GM21786 (cell line): ENCODE measurements at regions not wholly inside any gene's neighbourhood (a gene's known extent, or its start where the extent isn't known, plus 50 kb on each side); places are given as distances from the start of the nearest gene placed in this dataset.
"Not testable (repeated sequence)": the region's sequence is repeated elsewhere in the genome, so short reads cannot be mapped to it uniquely, and the experiment has no call there.

Experiments
- ATAC-seq: cut with Tn5 transposase; IDR thresholded peaks from one replicate; pipeline ENCODE4 v1.9.1; 2021; ENCODE audit not compliant: unreplicated experiment

DNA sequence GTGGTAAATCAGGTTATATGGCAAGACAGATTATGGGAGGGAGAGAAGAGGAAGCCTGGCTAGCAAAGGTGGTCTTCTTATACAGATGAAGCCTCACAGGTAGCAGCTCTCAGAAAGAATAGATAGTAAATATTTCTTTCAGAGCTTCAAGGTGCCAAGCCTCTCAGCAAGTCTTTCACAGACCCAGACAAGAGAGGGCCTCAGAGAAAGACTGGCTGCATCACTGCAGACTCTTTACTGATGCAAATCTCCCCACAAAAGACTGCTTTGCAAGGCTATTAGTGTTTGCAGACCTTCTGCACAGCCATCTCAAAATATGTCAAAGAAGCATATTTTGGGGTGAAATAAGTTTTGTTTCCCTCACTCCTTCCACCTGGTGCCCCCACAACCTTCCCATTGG lies 372.4 kb upstream of the RND3 start:
- ATAC-seq = no peak

DNA sequence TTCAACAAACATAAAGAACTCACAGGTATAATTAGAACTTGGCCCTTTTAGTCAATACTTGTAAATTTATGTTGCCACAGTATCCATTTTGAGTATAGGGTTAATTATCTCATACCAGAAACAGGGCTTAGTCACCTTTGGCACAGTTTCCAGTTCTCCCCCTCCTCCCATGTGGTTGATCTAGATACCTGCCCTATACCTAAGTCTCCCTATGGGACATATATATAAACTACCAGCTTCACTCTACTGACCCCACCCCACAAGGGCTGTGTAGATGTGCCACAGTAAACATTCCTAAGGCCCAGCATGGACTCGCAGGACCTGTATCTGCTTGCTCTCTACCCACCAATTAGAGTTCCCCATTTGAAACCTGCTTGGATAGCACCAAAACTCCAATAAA lies 371.7 kb upstream of the RND3 start:
- no peak for ATAC-seq

DNA sequence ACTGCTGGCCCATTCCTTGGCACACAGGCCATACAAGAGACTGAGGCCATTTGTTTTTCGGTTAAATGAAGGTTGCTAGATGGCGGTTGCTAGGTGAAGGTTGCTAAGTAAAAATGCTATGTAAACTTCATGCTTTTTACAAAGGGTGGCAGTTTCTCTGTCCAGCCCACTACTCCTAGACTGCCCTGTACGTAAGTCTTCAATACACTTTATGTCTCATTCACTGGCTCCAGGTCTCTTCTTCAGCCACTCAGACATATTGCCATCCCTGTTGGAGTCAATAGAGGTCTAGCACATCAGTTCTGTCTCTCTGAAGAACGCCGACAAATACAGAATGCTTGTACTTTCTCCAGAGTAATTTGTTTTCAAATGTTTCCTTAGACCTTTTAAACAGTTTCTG lies 370.9 kb upstream of the RND3 start:
- ATAC-seq = no peak

DNA sequence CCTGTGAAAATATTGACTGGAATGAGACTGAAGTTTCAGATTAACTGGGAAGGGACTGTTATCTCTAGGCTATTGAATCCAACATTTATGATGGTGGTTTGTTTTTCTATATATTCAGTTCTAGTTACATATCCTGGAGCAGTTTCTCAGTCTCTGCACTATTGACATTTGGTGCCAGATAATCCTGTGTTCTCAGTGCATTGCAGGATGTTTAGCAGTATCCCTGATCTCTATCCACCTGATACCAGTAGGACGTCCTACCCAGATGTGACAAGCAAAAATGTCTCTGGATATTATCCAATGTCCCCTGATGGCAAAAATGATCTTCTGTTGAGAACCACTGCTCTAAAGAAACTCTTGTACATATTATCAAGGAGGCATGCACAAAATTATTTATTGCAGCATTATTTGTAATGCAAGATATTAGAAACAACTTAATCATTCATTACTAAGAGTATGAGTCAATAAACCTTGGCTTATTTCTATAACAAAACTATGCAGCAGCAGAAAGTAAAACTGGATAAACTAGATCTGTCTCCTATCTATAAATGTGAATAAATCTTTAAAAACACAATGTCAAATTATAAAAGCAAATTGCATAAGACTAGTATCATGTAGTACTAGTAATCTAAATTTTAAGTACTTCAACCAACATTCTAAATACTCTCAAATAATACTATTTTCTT lies 369.3 kb upstream of the RND3 start:
- no peak for ATAC-seq

DNA sequence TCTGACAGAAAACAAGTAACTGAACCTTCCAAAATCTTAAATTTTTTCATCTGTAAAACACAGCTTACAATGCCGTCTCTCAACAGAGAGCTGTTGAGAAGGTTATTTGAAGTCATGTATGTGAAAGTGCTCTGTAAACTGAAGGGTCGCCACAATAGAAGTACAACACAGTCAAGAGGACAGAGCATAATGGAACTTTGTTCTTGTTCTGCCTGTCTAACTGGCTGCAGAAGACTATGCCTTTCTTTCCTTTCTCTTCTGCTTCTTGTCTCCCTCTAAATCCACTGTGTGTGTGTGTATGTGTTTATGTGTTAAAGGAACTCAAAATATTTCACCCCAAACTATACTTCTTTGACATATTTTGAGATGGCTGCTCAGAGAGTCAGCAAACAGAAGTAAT lies 365.8 kb upstream of the RND3 start:
- ATAC-seq = no peak

DNA sequence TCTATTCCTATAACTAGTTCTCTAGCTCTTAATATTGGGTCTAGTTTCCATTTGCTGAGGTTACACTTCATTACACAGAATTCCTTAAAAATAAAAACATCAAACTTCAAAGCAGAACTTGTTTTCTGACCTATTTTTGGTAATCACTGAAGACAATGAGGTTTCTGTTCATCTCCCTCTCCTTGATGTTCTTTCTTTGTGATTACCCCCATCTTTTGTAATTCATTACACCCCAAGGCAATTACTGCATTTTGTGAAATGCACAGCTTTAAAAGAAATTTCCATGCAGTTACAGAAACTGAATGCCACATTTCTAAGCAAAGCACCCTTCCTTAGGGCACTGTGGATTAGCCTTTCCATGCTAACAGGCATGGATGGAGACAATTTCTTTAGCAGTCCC lies 363.2 kb upstream of the RND3 start:
- ATAC-seq = no peak

DNA sequence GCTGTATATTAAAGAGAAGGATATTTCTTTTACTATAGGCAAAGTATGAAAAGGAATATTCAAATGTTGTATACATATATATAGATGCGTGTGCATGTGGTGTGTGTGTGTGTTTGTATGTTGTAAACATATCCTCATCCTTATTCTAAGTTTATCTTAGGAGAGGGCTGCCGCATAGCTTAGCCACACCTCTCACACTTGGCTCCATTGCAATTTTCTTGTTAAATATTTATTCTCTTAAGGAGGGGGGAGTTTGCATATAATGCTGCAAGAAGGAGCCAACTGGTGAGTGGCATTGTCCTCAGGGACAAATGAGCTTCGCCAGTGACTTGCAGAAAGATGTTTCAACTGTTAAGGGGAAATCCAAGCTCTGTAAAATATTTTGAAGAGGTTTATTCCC lies 360.1 kb upstream of the RND3 start:
- ATAC-seq = no peak

DNA sequence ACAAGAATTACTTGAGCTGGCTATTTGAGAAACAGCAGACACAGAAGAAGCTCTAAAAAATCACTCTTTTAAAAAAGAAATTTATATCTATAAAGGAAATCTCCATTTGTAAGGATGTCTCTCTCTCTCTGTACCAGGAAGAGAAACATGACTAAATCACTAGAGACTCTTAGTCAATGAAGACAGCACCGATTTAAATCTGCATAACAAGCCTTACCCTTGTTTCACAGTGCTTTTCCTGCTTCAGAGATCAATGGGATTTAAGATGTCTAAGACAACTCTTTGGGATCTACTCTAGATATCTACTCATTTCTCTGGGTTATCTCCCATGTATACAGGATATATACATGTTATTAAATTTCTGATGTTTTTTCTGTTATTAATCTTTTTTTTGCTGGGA lies 359.2 kb upstream of the RND3 start:
- ATAC-seq = no peak

DNA sequence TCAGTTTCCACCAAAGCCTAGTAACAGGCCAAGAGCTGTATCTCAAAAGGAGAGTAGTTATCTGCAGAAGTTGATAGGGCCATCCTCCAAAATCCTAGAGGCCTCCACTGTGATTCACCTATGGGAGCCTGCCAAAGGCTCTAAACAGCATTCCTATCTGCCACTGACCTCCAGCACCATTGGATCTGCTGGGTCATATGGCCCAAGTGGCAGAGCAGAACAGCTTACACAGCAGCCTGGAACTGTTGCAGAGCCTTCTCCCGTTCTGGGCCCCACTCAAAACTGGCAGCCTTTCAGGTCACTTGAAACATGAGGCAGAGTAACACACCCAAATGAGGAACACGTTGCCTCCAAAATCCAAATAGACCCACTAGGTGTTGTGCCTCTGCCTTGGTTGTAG lies 345.2 kb upstream of the RND3 start:
- ATAC-seq = no peak

DNA sequence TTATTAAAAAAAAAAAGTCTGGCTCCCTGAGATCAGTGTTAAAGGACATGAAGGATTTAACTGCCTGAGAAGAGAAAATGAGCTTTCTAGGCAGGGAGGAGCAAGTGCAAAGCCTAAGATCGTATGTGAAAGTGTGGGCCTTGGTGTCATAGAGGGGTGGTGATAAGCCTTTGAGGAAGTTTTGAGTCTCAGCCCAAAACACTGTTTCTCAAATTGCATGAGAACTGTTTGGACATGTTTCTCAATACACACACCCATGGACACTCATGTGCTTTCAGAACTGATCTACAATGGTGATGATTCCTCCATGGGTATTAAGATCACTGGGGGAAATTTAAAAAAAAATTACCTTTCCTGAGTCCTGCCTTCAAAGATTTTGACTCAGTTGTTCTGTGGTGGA lies 336.7 kb upstream of the RND3 start:
- ATAC-seq = no peak

DNA sequence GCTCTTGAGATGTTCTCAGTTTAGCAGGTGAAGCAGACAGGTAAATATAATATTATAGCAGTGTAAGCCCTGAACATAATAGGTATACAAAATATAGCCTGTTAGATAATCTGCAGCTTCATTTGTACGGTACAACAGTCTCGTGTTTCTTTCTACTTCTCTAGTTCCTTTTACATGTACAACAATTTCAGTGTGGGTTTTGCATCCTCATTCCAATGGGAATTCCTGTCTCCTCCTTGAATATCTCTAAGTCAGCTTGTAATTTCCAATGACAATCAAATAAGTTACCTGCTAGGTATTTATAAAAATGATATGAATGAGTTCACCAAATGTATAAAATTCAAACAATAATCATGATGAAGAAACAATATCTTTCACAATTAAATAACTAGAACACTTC lies 330.0 kb upstream of the RND3 start:
- no peak for ATAC-seq

DNA sequence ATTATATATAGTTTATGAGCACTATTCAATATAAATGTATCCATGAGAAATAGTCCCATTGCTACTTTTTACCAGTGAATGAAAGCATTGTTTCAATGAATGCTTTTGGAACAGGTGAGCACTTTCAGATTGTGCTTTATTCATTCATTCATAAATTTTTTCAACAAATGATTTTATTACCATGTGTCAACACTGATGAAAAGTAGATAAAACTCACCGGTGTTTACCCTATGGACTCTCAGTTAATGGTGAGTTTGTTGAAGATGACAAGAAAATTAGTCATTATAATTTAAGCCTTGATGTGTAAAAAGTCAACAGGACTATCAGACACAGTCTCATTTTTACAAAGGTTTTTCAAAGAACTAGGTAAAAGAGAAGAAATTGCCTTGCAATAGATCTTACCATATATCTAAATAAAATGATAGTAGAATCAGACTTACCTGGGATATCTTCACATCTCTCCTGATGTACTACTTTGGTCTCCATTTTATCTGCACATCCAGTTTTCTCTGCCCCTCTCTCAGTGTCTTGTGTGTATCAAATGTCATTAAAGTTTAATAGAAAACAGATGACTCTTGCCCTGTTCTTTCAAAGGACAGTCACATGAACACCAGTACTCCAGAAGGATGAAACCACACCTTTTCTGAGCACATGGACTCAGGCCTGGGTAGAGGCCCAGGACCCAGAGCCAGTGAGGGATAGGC lies 325.3 kb upstream of the RND3 start:
- no peak for ATAC-seq

DNA sequence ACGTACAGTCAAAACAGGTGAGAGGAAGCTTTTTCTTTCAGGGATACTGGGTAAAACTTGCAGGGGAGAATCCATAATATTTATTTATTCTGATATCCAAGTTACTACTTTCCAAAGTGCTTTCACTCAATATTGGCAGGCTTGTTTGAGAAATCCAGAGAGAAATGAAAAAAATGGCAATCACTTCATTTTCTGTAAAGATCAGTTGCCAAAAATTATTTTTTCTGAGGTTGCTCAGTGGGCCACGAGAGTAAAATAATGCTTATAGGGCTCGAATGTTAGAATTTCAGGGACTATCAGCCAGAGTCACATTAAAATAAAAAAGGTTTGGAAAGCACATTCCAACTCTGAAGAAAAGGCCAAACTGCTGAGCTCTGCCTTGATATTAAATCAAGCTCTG lies 324.6 kb upstream of the RND3 start:
- ATAC-seq = no peak

DNA sequence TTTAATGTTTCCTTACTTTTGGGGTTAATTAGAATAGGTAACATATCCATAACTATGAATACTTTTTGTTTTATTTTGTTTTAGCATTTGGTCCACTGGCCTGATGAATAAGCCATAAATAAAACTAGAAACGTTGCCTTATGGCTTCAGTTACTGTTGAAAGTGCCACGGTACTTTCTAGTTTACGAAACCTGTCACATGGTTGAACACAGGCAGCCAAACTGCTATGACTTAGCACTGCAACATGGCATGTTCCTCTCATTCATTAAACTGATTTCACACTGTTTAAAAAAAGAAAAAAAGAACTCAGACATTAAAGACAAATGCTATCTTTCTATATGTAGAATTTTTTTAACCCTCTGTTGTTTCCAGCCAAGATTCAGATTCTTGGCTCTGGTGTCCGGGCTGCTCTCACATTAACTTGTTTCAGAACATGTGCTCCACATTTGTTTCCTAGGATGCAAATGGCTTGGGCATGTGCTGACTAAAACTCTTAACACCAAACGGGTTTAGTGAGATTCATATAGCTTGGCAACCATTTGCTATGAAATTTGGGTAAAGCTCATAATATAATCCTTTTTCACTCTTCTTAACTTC lies 323.9 kb upstream of the RND3 start:
- no peak for ATAC-seq

DNA sequence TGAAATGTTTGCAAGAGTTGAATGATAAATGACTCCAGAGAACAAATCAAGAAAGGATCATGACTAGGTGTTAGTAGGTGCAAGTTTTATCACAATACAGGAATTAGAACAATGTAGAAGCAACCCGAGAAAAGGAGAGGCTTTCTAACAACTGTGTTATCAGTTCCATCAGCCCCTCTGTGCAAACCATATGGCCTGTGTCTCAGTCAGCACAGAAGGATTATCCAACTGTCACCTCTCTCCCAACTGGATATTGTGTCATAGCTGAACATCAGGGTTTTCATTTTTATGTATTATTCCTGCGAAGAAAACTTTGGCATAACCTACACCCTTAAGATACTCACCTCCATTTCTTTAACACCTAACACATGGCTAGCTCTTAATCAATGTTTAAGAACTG lies 321.6 kb upstream of the RND3 start:
- ATAC-seq = no peak

DNA sequence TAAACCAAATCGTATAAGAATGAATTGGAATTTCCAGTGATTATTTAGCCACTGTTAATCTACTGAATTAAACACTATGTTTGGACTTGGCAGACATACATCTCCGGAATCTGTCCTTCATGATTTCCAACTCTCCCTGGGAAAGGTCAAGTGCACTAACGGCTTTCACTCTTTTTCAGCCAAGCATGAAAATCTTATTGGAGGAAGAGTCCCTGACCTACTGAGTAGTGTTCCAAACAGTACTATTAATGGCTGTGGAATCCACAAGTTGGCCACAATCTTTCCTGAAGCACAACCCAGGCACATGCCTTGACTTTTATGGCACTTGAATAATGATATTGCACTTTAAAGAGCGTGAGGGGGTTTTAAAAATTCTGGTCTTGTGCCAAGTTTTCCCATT lies 318.9 kb upstream of the RND3 start:
- ATAC-seq = no peak

DNA sequence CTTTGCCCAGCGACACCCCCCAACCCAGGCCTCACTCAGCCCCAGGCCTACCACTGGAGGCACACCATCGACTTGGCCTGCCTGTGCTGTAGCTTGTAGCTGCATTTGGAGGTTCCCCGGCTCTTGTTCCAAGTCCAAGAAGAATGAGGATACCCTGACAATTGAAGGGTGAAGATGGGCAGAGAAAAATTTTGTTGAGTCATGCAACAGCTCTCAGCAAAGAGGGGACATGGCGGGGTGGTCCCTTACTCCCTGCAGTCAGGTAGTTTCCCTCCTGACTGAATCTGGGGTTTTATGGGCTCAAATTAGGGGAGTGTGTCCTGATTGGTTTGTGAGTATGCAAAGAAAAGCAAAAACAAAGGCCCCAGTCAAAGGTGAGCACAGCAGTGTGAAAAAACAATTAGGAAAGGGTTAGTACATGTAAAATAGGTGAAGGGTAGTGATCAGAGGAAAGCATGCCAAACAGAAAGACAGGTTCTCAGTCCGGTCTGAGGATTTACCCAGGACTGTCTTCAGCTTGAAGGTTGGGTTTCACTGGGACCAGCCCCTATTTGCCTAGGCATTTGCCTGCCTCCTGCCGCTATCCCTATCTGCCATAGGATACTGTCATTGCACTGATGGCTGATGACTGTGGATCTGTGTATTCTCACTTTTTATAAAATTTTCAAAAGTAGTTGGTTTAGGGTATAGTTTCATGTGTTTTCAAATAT lies 316.4 kb upstream of the RND3 start:
- no peak for ATAC-seq

DNA sequence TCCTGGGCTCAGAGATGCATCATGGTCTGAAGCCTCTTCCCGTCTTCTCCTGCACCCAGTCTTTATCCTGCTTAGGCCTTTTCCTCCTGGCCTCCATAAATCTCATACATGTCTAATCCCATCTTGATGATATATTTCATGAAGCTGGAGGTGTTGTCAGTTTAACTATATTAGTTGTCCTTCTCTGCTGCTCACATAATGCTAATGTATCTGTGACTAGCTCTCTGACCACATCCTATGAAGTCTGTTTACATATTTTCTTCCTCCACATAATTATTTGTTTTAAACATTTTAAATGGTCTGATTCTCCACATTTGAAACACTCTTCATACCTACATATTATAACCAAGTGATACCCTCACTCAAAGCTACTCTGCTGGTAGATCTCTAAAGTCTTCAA lies 315.2 kb upstream of the RND3 start:
- ATAC-seq = no peak

DNA sequence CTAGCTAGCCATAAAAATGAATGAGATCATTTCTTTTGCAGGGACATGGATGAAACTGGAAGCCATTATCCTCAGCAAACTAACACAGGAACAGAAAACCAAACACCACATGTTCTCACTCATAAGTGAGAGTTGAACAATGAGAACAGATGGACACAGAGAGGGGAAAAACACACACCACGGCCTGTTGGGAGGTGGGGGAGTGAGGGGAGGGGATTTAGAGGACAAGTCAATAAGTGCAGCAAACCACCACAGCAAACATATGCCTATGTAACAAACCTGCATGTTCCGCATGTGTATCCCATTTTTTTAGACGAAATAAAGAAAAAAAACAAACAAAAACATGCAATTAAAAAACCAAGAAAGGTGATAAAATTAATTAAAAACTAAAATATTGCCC lies 308.8 kb upstream of the RND3 start:
- not testable (repeated sequence) for ATAC-seq

DNA sequence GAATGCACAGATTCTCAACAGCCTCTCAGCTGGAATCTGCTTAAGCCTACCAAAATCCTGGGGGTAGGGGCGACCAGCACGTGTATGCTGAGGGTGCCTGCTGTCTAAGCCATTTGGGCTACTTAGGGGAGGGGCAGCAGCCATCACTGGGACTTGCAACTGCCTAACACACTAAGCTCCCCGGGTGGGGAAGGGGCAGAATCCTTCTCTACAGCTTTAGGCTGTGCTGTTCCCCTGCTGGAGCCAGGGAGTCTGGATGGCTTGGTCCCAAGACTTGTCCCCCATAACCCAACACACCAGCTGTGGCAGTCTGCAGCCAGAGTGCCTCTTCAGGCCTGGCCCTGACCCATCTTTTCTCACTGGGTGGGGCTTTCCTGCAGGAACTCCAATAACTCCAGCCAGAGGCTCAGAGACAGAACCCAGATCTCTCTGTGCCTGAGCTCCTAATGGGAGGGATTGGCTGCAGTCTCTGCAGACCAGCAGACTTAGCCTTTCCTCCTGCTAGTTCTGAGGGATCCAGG lies 305.4 kb upstream of the RND3 start:
- no peak for ATAC-seq

DNA sequence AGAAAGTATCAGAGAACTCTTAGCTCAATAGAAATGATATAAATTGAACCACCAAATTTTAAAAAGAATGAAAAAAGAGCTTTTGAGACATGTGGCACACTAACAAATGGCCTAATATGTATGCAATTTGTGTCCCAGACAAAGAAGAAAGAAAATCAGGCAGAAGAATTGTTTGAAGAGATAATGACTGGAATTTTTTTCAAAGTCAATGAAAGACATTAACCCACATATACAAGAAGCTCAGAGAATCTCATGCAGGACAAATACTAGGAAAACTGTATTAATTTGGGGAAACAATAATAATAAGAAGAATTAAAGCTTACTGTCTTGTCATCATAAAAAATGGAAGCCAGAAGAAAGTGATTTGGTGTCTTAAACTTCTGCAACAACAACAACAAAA lies 304.1 kb upstream of the RND3 start:
- ATAC-seq = no peak

DNA sequence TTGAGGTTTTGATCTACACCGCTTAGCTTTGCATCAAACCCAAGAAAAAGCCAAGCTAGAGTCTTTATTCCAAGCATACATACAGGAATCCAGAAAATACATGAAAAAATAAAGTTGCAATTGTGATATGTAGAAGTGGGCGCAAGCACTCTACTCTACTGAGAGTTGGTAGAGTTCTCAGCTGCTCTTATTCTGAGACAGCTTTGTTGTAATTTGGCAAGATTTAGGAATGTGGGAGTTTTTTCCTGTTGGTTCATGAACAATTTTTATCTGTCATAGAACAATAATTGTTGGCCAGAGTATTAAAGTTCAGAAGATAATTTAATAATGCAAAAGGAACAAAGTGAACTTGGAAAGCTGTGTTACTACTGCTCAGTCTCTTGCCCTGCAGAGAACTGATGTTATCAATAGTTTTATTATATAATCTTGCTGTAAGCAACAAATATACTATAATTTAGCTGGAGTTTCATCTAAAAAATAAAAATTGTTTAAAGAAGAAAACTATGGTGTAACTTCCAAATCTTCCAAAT lies 302.0 kb upstream of the RND3 start:
- ATAC-seq = no peak
